Peyer's patch (tissue), 4 donors: ENCODE measurements at regions not wholly inside any gene's neighbourhood (a gene's known extent, or its start where the extent isn't known, plus 50 kb on each side); places are given as distances from the start of the nearest gene placed in this dataset.

Experiments
- DNase-seq, 3 donors: peaks; one replicate each; pipeline ENCODE4 v3.0.0-alpha.2; 2017 to 2019
- H3K27ac ChIP-seq, 4 donors: fragments of 200-600 bp; sonication (generic); one replicate each; pipeline ENCODE4 v1.5.1; 2016 to 2019
- H3K27me3 ChIP-seq, 2 donors: fragments of 200-600 bp; sonication (generic); one replicate each; pipeline ENCODE4 v1.5.1; 2019
- H3K36me3 ChIP-seq, 3 donors: fragments of 200-600 bp; sonication (generic); one replicate each; pipeline ENCODE4 v1.5.1; 2016 to 2019
- H3K4me1 ChIP-seq, 4 donors: fragments of 200-600 bp; sonication (generic); one replicate each; pipeline ENCODE4 v1.5.1; 2016 to 2019
- H3K4me3 ChIP-seq, 4 donors: fragments of 200-600 bp; sonication (generic); 1 replicate in 3 of 4; 2 replicates in 1 of 4; pipeline ENCODE4 v1.5.1; 2016 to 2019; ENCODE audit warnings: mild to moderate bottlenecking in 1 of 4
- H3K9me3 ChIP-seq, 4 donors: fragments of 200-600 bp; sonication (generic); one replicate each; pipeline ENCODE4 v1.5.1; 2016 to 2019; ENCODE audit warnings: mild to moderate bottlenecking in 1 of 4
- CTCF ChIP-seq, 6 experiments: fragments of 450-650 bp in 4 of 6; fragments of 200-600 bp in 2 of 6; sonication (generic) in 1 of 6; IDR thresholded peaks; one replicate each; pipeline ENCODE4 v1.5.1; 2017 to 2019; ENCODE audit warnings: antibody characterized with exemption in 6 of 6, mild to moderate bottlenecking in 3 of 6, moderate library complexity in 1 of 6
- POLR2A ChIP-seq, 2 donors: fragments of 450-650 bp; IDR thresholded peaks; one replicate each; pipeline ENCODE4 v1.5.1; 2017; ENCODE audit warnings: antibody characterized with exemption in 2 of 2, mild to moderate bottlenecking in 2 of 2, moderate library complexity in 2 of 2

GRCh38 chr5:168048486-168048885, 243.0 kb upstream of the WWC1 start:
- H3K9me3 ChIP-seq = no peaks in the 10 kb centered on the region
- no peak for TF ChIP-seq POLR2A (IDR thresholded peaks at IDR 0.05)
- no peak for TF ChIP-seq CTCF (IDR thresholded peaks at IDR 0.05)
- no peak for DNase-seq
- no peaks in the 10 kb centered on the region for H3K27me3 ChIP-seq
- H3K27ac ChIP-seq = no peak overlapping the region
- no peak overlapping the region for H3K4me3 ChIP-seq
- no peaks in the 10 kb centered on the region for H3K4me1 ChIP-seq
- H3K36me3 ChIP-seq = no peaks in the 10 kb centered on the region

DNA sequence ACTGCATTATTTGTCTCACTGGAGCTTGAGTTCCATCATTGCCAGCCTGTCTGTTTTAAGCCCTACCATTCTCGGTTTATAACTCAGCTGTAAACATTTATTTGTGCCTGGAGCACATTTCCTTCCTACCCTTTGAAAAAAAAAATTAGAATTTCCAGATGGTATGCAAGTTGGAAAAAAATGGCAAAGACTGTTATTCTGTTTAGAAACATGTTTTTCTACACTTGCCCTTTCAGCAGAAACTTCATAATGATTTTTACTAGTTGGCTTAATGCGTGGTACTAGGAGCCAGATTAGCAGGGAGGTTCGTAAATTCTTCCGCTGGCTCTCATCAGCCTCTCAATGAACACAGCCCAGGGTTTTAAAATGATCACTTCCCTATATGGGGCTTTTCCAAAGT, 238.8 kb upstream of the WWC1 start:
- Histone ChIP-seq H3K27ac (no peak overlapping the region), H3K36me3 (no peaks in the 10 kb centered on the region), H3K4me1 (no peaks in the 10 kb centered on the region), H3K4me3 (no peak overlapping the region), H3K9me3 (no peaks in the 10 kb centered on the region), H3K27me3 (no peaks in the 10 kb centered on the region)
- TF ChIP-seq POLR2A (IDR thresholded peaks at IDR 0.05) = no peak
- no peak for TF ChIP-seq CTCF (IDR thresholded peaks at IDR 0.05)
- no peak for DNase-seq

DNA sequence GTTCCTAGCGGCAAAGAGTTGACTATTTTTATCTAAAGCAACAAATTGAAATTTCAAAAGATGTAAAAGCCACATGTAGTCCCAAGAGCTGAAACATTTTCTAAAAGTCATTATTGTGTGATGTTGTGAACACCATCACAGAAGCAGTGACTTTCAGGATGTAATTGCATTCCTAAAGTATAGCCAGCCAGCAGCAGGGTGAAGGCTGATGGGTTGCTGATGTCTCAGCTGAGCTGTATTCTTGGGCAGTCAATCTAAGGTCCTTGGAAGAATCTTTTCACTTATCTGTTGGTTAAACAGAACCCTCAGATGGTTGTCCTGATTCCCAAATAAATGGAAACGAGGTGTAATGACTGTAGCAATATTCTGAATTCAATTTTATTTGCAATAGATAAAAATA, 237.4 kb upstream of the WWC1 start:
- Histone ChIP-seq H3K4me1 (no peaks in the 10 kb centered on the region), H3K36me3 (no peaks in the 10 kb centered on the region), H3K27ac (no peak overlapping the region), H3K4me3 (no peak overlapping the region), H3K9me3 (no peaks in the 10 kb centered on the region), H3K27me3 (no peaks in the 10 kb centered on the region)
- no peak for TF ChIP-seq POLR2A (IDR thresholded peaks at IDR 0.05)
- no peak for TF ChIP-seq CTCF (IDR thresholded peaks at IDR 0.05)
- DNase-seq = no peak

DNA sequence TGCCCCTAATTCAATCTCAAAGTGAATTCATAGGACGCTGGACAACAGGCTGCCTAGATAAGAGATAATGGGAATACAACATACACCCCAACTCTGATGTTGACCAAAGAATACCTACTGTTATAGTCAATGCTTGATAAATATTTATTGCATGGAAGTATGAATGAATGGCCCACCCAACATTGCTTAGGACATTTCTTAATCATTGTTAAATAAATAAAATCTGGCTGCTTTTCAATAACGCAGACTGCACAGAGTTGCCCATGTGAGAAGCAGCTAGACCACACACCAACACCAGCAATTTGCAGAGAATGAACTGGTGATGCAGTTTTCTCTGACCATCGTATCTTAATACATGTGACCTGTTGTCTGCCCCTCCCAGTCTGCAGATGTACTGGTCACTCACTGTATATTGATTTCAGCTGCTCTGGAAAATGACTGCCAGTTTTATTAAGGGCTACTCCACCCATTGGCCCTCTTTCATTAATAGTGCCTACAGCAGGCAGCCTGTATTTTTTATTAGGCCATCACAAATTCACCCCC, 236.2 kb upstream of the WWC1 start:
- Histone ChIP-seq H3K27ac (no peak overlapping the region), H3K4me3 (no peak overlapping the region), H3K4me1 (no peaks in the 10 kb centered on the region), H3K9me3 (no peaks in the 10 kb centered on the region), H3K36me3 (no peaks in the 10 kb centered on the region), H3K27me3 (no peaks in the 10 kb centered on the region)
- no peak for TF ChIP-seq POLR2A (IDR thresholded peaks at IDR 0.05)
- TF ChIP-seq CTCF (IDR thresholded peaks at IDR 0.05) = no peak
- DNase-seq = no peak

DNA sequence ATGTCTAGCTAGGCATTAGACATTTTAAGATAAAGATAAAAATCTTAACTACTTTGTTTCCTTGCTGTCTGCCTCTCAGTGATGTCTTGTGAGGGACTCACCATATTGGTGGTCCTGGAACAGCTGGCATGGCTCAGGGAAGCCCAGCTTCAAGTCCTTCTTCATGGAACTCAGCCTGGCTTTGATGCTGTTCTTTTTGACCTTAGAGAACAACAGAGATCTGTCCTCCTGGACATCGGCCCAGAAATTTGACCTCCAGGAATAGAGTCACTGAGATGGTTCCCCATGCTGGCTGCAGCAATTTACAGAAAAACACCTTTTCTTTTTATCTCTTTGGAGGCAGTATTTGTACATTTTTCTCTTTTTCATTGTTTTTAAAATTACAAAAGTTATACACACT, 235.5 kb upstream of the WWC1 start:
- H3K9me3 ChIP-seq = no peaks in the 10 kb centered on the region
- H3K4me3 ChIP-seq = no peak overlapping the region
- H3K4me1 ChIP-seq = no peaks in the 10 kb centered on the region
- no peaks in the 10 kb centered on the region for H3K36me3 ChIP-seq
- no peak for DNase-seq
- TF ChIP-seq CTCF (IDR thresholded peaks at IDR 0.05) (no peak), POLR2A (IDR thresholded peaks at IDR 0.05) (no peak)
- no peak overlapping the region for H3K27ac ChIP-seq
- no peaks in the 10 kb centered on the region for H3K27me3 ChIP-seq
